Calu3 (cell line): ENCODE measurements at regions not wholly inside any gene's neighbourhood (a gene's known extent, or its start where the extent isn't known, plus 50 kb on each side); places are given as distances from the start of the nearest gene placed in this dataset.

Experiments
- BruUV-seq: library from RNA; stranded (reverse); fragments of 400-500 nt; replicated peaks from 2 replicates; lab custom pipeline; 2021; lab: Mats Ljungman, UMichigan
- CTCF ChIA-PET: fragments of 300-600 bp; sonication (Branson Sonifier 250); formaldehyde crosslinking; loops from one replicate; lab custom pipeline; 2022; ENCODE audit warnings: antibody characterized with exemption; lab: Charles Lee
- DNase-seq: peaks from one replicate; pipeline ENCODE4 v3.0.0; 2022
- H3K27ac Mint-ChIP-seq: one replicate; pipeline ENCODE4 v1.8.0; 2022; ENCODE audit warnings: mixed read lengths; ENCODE audit not compliant: unreplicated experiment
- H3K27me3 Mint-ChIP-seq: one replicate; pipeline ENCODE4 v1.8.0; 2022; ENCODE audit warnings: mixed read lengths; ENCODE audit not compliant: unreplicated experiment
- H3K36me3 Mint-ChIP-seq: one replicate; pipeline ENCODE4 v1.8.0; 2022; ENCODE audit warnings: mild to moderate bottlenecking, moderate library complexity, mixed read lengths; ENCODE audit not compliant: insufficient read depth, unreplicated experiment
- H3K4me1 Mint-ChIP-seq: one replicate; pipeline ENCODE4 v1.8.0; 2022; ENCODE audit warnings: mild to moderate bottlenecking, low read depth, mixed read lengths; ENCODE audit not compliant: unreplicated experiment
- H3K4me3 Mint-ChIP-seq: one replicate; pipeline ENCODE4 v1.8.0; 2022; ENCODE audit warnings: mild to moderate bottlenecking, low read depth, moderate library complexity, mixed read lengths; ENCODE audit not compliant: unreplicated experiment
- H3K9me3 Mint-ChIP-seq: one replicate; pipeline ENCODE4 v1.8.0; 2022; ENCODE audit warnings: low read depth, mixed read lengths; ENCODE audit not compliant: unreplicated experiment
- CTCF ChIP-seq: fragments of 200-600 bp; IDR thresholded peaks from one replicate; pipeline ENCODE4 v1.8.0; 2022; ENCODE audit warnings: antibody characterized with exemption; ENCODE audit not compliant: unreplicated experiment
- intact Hi-C: fragments of 100-400 bp; cut with micrococcal nuclease; formaldehyde crosslinking; loops from one replicate; pipeline ENCODE4 v1.10.0; 2022; ENCODE audit not compliant: unreplicated experiment

DNA sequence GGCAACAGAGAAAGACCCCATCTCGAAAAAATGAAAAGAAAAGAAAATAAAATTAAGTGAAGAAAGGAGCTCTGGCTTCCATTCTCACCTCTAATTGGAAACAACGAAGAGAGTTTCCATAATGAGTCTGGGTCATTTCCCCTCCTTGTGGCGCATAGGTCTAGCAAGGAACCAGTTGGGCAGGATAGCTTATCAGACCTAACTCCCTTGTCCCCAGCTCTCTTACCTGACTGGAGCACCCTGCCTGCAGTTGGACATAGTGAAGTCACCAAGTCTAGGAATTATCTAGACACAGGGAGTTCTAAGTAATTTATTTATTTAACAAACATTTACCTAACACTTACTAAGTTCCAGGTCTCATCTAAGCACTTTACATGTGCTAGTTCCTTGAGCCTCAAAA lies 63.0 kb upstream of the RAB4A start:
- intact Hi-C loops, result no loop called here
- no peak for DNase-seq
- Mint-ChIP-seq H3K4me3 (no peak overlapping the region), H3K36me3 (no peaks in the 10 kb centered on the region), H3K4me1 (no peaks in the 10 kb centered on the region), H3K27ac (no peak overlapping the region), H3K9me3 (peaks cover 2% of the 10 kb centered on the region), H3K27me3 (peaks cover 7% of the 10 kb centered on the region)
- TF ChIP-seq CTCF, result no peak
- CTCF ChIA-PET, result no interaction called here
- BruUV-seq, result no TSS peak

GRCh38 chr1:229208481-229208880 lies 62.4 kb upstream of the RAB4A start:
- TF ChIP-seq CTCF, result no peak
- CTCF ChIA-PET, result no interaction called here
- H3K4me1 Mint-ChIP-seq, result no peaks in the 10 kb centered on the region
- no peak overlapping the region for H3K27ac Mint-ChIP-seq
- no TSS peak for BruUV-seq
- peaks cover 2% of the 10 kb centered on the region for H3K9me3 Mint-ChIP-seq
- intact Hi-C loops, result no loop called here
- DNase-seq, result no peak
- peaks cover 7% of the 10 kb centered on the region for H3K27me3 Mint-ChIP-seq
- no peak overlapping the region for H3K4me3 Mint-ChIP-seq
- H3K36me3 Mint-ChIP-seq, result no peaks in the 10 kb centered on the region

DNA sequence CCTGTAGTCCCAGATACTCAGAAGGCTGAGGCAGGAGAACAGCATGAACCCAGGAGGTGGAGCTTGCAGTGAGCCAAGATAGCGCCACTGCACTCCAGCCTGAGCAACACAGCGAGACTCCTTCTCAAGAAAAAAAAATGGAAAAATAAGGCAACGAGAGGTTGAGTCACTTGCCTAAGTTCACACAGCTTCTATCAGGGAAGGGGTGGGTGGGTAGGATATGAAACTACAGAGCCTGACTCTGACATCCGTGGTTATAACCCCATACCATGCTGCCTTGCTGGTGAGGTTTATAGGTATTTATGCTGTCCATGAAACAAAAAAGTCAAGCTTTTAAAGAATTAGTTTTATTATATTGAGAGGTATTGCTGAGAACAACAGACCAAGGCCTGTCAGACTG lies 61.5 kb upstream of the RAB4A start:
- H3K27ac Mint-ChIP-seq, result no peak overlapping the region
- no TSS peak for BruUV-seq
- no peak for TF ChIP-seq CTCF
- intact Hi-C loops, result no loop called here
- DNase-seq, result no peak
- H3K36me3 Mint-ChIP-seq, result no peaks in the 10 kb centered on the region
- no peak overlapping the region for H3K4me3 Mint-ChIP-seq
- H3K9me3 Mint-ChIP-seq, result peaks cover 2% of the 10 kb centered on the region
- no peaks in the 10 kb centered on the region for H3K4me1 Mint-ChIP-seq
- H3K27me3 Mint-ChIP-seq, result peaks cover 7% of the 10 kb centered on the region
- CTCF ChIA-PET, result interaction anchor here (0.6 kb wide), 1 partner anchor 66 kb away, joined by 3 read pairs; no protein-coding TSS in a partner anchor

DNA sequence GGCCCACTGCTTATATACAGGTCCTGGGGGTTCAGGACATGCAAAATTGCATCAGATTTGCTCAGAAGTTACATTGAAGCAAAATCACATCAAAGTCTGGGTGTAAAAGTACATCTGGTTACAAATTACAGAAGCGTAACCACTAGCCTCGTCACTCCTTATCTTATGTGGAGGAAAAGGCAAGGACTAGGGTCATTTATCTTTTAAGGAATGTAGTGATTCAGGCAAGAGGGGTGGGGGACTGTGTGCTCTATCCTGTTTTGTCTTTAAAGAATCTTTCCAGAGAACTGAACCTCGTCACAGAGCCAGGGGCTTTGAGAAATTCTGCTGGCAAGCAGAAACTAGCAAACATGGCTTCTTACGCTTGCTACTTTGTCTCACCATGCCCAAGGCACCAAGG lies 61.1 kb upstream of the RAB4A start:
- peaks cover 2% of the 10 kb centered on the region for H3K9me3 Mint-ChIP-seq
- no peaks in the 10 kb centered on the region for H3K4me1 Mint-ChIP-seq
- intact Hi-C loops, result no loop called here
- H3K27me3 Mint-ChIP-seq, result peaks cover 7% of the 10 kb centered on the region
- no peak overlapping the region for H3K4me3 Mint-ChIP-seq
- no peak for TF ChIP-seq CTCF
- no TSS peak for BruUV-seq
- CTCF ChIA-PET, result no interaction called here
- no peak for DNase-seq
- H3K27ac Mint-ChIP-seq, result no peak overlapping the region
- no peaks in the 10 kb centered on the region for H3K36me3 Mint-ChIP-seq

DNA sequence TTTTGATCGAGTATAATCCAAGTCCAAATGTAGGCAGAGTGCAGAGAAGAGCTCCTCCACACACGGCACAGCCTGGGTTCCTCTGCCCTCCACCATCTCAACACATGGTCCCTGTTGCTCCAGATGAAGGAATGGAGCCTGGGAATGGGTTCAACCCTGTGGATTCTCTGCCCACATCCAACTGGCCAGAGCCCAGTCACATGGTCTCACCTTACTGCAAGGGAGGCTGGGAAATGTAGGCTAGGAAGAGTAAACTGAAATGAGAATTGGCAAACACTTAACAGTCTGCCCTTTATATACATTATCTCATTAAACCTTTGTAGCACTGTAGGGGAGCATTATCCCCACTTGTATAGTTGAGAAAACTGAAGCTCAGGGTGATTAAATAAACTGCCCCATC lies 60.1 kb upstream of the RAB4A start:
- no peak overlapping the region for H3K27ac Mint-ChIP-seq
- H3K4me1 Mint-ChIP-seq, result no peaks in the 10 kb centered on the region
- peaks cover 2% of the 10 kb centered on the region for H3K9me3 Mint-ChIP-seq
- no peaks in the 10 kb centered on the region for H3K36me3 Mint-ChIP-seq
- H3K27me3 Mint-ChIP-seq, result peaks cover 7% of the 10 kb centered on the region
- no peak for DNase-seq
- no TSS peak for BruUV-seq
- intact Hi-C loops, result no loop called here
- no peak overlapping the region for H3K4me3 Mint-ChIP-seq
- TF ChIP-seq CTCF, result no peak
- CTCF ChIA-PET, result no interaction called here
